Smooth muscle cell (in vitro differentiated cells): ENCODE measurements at regions not wholly inside any gene's neighbourhood (a gene's known extent, or its start where the extent isn't known, plus 50 kb on each side); places are given as distances from the start of the nearest gene placed in this dataset.

ENCODE experiments used
- DNase-seq: peaks from one replicate; lab custom pipeline; 2025; ENCODE audit not compliant: unreplicated experiment; lab: John Stamatoyannopoulos, UW
- H2AFZ ChIP-seq: fragments of 200-600 bp; sonication (generic); 2 replicates; pipeline ENCODE4 v1.6.0; 2016; ENCODE audit warnings: antibody characterized with exemption, low read depth, mild to moderate bottlenecking
- H3F3A ChIP-seq: fragments of 200-600 bp; sonication (generic); 2 replicates; pipeline ENCODE4 v1.6.0; 2017; ENCODE audit warnings: antibody characterized with exemption, low read depth
- H3K27ac ChIP-seq: fragments of 200-600 bp; sonication (generic); 2 replicates; pipeline ENCODE4 v1.5.1; 2016; ENCODE audit warnings: low read depth, mild to moderate bottlenecking
- H3K27me3 ChIP-seq: fragments of 200-600 bp; sonication (generic); 2 replicates; pipeline ENCODE4 v1.6.1; 2016; ENCODE audit warnings: low read depth, mild to moderate bottlenecking
- H3K36me3 ChIP-seq: fragments of 200-600 bp; sonication (generic); 2 replicates; pipeline ENCODE4 v1.5.1; 2016; ENCODE audit warnings: low read depth
- H3K4me1 ChIP-seq: fragments of 200-600 bp; sonication (generic); 2 replicates; pipeline ENCODE4 v1.5.1; 2016; ENCODE audit warnings: low read depth
- H3K4me2 ChIP-seq: fragments of 200-600 bp; sonication (generic); 2 replicates; pipeline ENCODE4 v1.6.0; 2016; ENCODE audit warnings: mild to moderate bottlenecking
- H3K4me3 ChIP-seq: fragments of 200-600 bp; sonication (generic); 2 replicates; pipeline ENCODE4 v1.5.1; 2016; ENCODE audit warnings: mild to moderate bottlenecking
- H3K79me2 ChIP-seq: fragments of 200-600 bp; sonication (generic); 2 replicates; pipeline ENCODE4 v1.6.0; 2016; ENCODE audit warnings: low read depth, mild to moderate bottlenecking
- H3K9ac ChIP-seq: fragments of 200-600 bp; sonication (generic); 2 replicates; pipeline ENCODE4 v1.6.0; 2016; ENCODE audit warnings: low read depth
- H3K9me3 ChIP-seq: fragments of 200-600 bp; sonication (generic); replicated peaks from 2 replicates; pipeline ENCODE4 v1.5.1; 2016; ENCODE audit warnings: low read depth
- H4K20me1 ChIP-seq: fragments of 200-600 bp; sonication (generic); 2 replicates; pipeline ENCODE4 v1.6.0; 2016; ENCODE audit warnings: low read depth
- WGBS: methylation state at CpG from one replicate; pipeline ENCODE4 v1.1.7; 2016; ENCODE audit warnings: low lambda C conversion rate; 5-methylcytosine and 5-hydroxymethylcytosine counted together
- TF ChIP-seq, protein P1 (sequence below): fragments of 200-600 bp; sonication (generic); IDR thresholded peaks from 2 replicates; pipeline ENCODE4 v1.5.1; 2017; ENCODE audit warnings: borderline replicate concordance, mild to moderate bottlenecking, antibody characterized with exemption; ENCODE audit not compliant: insufficient read depth, poor library complexity, severe bottlenecking

DNA sequence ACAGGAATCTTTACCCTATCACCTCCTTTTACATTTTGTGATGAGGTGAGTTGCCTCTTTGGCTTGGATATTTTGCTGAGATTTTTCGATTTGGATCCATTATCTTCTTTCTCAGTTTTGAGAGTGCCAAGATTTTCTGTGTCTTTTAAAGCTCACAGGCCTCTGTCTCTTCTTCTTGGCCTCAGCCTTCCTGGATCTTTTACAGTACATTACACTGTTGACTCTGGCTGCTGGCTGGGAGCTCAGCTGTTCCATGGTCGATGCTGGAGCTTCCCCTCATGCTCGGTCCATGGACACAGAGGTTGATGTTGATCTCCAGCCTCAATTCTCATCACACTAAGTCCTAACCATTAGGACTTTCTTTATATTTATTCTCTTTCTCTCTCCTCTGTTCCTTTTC lies 332.8 kb upstream of the UBE2E3 start:
- Histone ChIP-seq H3K4me2 (no peak overlapping the region), H3K27me3 (no peaks in the 10 kb centered on the region), H3F3A (no peaks in the 10 kb centered on the region), H3K4me3 (no peak overlapping the region), H3K79me2 (no peaks in the 10 kb centered on the region), H3K36me3 (no peaks in the 10 kb centered on the region), H3K4me1 (no peaks in the 10 kb centered on the region), H3K9ac (no peak overlapping the region), H4K20me1 (no peaks in the 10 kb centered on the region), H2AFZ (no peak overlapping the region), H3K27ac (no peak overlapping the region), H3K9me3 (no peaks in the 10 kb centered on the region)
- 93% methylated on average over 3 of the region's 3 CpGs for WGBS
- DNase-seq: no peak
- TF ChIP-seq, protein P1, sequence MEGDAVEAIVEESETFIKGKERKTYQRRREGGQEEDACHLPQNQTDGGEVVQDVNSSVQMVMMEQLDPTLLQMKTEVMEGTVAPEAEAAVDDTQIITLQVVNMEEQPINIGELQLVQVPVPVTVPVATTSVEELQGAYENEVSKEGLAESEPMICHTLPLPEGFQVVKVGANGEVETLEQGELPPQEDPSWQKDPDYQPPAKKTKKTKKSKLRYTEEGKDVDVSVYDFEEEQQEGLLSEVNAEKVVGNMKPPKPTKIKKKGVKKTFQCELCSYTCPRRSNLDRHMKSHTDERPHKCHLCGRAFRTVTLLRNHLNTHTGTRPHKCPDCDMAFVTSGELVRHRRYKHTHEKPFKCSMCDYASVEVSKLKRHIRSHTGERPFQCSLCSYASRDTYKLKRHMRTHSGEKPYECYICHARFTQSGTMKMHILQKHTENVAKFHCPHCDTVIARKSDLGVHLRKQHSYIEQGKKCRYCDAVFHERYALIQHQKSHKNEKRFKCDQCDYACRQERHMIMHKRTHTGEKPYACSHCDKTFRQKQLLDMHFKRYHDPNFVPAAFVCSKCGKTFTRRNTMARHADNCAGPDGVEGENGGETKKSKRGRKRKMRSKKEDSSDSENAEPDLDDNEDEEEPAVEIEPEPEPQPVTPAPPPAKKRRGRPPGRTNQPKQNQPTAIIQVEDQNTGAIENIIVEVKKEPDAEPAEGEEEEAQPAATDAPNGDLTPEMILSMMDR: no peak

DNA sequence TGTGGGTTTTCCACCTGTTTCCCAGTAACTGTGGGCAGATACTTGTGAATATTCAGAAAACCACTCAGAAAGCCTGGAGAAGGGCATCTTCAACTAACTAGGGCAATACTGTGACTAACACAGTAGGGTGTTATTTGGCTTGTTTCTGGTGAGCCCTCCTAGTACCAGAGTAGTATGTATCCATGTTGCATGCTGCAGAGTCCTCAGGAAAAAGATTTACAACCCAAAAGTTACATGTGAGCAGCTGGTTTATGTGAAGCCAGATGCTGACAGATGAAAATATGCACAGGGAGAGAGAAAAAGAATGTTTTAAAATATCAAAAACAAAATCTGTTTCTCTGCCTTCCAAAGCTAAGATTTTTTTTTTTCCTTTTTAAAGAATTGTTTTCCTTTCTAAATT lies 333.2 kb upstream of the UBE2E3 start:
- no peaks in the 10 kb centered on the region for H3F3A ChIP-seq
- H3K4me1 ChIP-seq: no peaks in the 10 kb centered on the region
- H4K20me1 ChIP-seq: no peaks in the 10 kb centered on the region
- TF ChIP-seq, protein P1: no peak
- no peak overlapping the region for H3K9ac ChIP-seq
- peak overlapping the region; percentile 15 for H2AFZ ChIP-seq
- no peaks in the 10 kb centered on the region for H3K27me3 ChIP-seq
- H3K79me2 ChIP-seq: no peaks in the 10 kb centered on the region
- no peak overlapping the region for H3K4me3 ChIP-seq
- no peak for DNase-seq
- no peak overlapping the region for H3K27ac ChIP-seq
- H3K36me3 ChIP-seq: no peaks in the 10 kb centered on the region
- no peaks in the 10 kb centered on the region for H3K9me3 ChIP-seq
- no peak overlapping the region for H3K4me2 ChIP-seq

DNA sequence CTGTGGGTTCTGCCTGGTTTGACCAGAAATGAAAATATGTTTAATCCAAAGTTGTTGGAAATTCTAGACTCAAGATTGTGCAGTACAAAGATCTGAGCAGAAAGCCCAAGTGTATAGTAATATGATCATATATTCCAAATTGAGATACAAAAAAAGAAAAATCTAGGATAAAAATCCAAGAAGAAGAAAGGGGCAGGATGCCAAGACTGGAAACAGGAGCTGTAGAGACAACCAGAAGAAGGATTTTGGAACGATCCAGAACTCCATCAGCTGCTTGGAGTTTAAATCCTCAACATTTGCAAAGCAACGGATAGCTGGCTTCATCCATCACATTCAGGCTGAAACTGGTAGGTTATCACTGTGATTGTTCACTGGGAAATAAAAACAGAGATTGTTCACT lies 333.6 kb upstream of the UBE2E3 start:
- H3K4me3 ChIP-seq: no peak overlapping the region
- H3K79me2 ChIP-seq: no peaks in the 10 kb centered on the region
- H3K4me1 ChIP-seq: no peaks in the 10 kb centered on the region
- no peaks in the 10 kb centered on the region for H3F3A ChIP-seq
- H4K20me1 ChIP-seq: no peaks in the 10 kb centered on the region
- TF ChIP-seq, protein P1: no peak
- peak overlapping the region; percentile 15 for H2AFZ ChIP-seq
- WGBS: 88% methylated on average over 2 of the region's 2 CpGs
- H3K27ac ChIP-seq: no peak overlapping the region
- no peaks in the 10 kb centered on the region for H3K27me3 ChIP-seq
- H3K36me3 ChIP-seq: no peaks in the 10 kb centered on the region
- no peak overlapping the region for H3K9ac ChIP-seq
- H3K4me2 ChIP-seq: no peak overlapping the region
- H3K9me3 ChIP-seq: no peaks in the 10 kb centered on the region
- DNase-seq: no peak

DNA sequence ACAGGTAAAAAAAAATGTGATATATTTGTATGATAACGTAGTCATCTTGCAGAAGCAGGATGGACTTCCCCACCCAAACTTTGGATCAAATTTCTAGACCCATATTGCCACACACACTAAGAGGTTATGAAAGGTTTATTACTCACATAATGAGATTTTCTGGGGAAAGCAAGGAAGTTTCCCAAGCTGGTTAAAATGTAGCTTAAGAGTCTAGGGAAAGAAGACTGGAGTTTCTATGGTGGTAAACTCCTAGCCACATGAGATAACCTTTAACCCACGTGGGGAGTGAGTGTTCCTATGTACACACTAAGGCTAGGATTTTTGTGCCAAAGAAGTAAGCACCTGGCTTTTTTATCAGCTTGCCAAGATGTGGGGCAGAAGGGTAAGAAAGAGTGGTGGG lies 335.7 kb upstream of the UBE2E3 start:
- no peak overlapping the region for H3K4me3 ChIP-seq
- H4K20me1 ChIP-seq: no peaks in the 10 kb centered on the region
- no peaks in the 10 kb centered on the region for H3K9me3 ChIP-seq
- H3K27ac ChIP-seq: no peak overlapping the region
- TF ChIP-seq, protein P1: no peak
- H3K27me3 ChIP-seq: no peaks in the 10 kb centered on the region
- no peaks in the 10 kb centered on the region for H3K79me2 ChIP-seq
- no peak overlapping the region for H2AFZ ChIP-seq
- H3K4me2 ChIP-seq: no peak overlapping the region
- 58% methylated on average over 2 of the region's 2 CpGs for WGBS
- no peaks in the 10 kb centered on the region for H3F3A ChIP-seq
- no peak overlapping the region for H3K9ac ChIP-seq
- no peaks in the 10 kb centered on the region for H3K36me3 ChIP-seq
- DNase-seq: no peak
- no peaks in the 10 kb centered on the region for H3K4me1 ChIP-seq
